ENCODE measurements at regions not wholly inside any gene's neighbourhood (a gene's known extent, or its start where the extent isn't known, plus 50 kb on each side); places are given as distances from the start of the nearest gene placed in this dataset.

DNA sequence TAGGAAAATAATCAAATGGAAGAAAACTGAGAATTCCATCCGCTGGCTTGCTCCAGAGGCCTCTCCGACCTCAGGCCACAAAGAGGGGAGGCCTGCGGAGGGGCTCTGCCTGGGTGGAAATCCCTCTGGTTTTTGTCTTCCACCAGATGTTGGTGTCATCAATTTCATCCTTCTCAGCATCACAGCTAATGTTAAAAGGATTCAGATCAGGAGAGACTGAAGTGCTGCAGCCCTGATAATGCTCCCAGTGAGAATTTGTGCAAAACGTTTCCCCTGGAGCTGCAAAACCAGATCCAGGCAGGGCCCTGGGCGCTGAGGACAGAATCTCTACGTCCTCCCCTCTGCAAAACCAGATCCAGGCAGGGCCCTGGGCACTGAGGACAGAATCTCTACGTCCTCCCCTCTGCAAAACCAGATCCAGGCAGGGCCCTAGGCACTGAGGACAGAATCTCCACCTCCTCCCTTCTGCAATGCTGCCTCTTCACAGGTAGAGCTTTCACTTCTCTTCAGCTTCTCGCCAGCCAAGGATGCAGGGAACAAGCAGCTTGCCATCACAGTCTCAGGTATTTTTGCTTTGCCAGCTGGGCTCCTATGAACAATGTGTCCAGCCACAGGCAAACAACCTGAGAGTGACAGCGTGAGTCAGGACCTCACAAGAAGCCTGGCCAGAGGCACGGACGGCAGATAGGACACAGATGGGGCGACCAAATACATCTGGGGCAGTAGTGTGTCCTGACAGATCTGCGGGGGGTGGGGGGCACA, 81.2 kb downstream of the TMEM18 start:
- FAIRE-seq (no peak), ATAC-seq (no peak), DNase-seq (ENCODE audit: low spot score) (no peak)
- Histone ChIP-seq H3K9me3 (ENCODE audit: low read length) (no peaks in the 10 kb centered on the region), H3K27ac (ENCODE audit: extremely low read length, insufficient read depth, low read length) (no peak overlapping the region), H2AFZ (ENCODE audit: low read length) (no peak overlapping the region), H3K4me3 (replicated peaks in 1 of 3; ENCODE audit: insufficient read depth in 1 of 3, low read depth in 2 of 3, low read length in 3 of 3) (no peak overlapping the region), H3K9ac (ENCODE audit: insufficient read depth, low read depth, low read length) (no peak overlapping the region), H3K27me3 (ENCODE audit: control insufficient read depth in 1 of 2, insufficient read depth in 2 of 2, low read length in 2 of 2) (peaks cover 16 to 79% of the 10 kb centered on the region in 2 experiments), H4K20me1 (ENCODE audit: insufficient read depth, low read length) (no peaks in the 10 kb centered on the region), H3K36me3 (replicated peaks in 1 of 2; ENCODE audit: control insufficient read depth in 1 of 2, insufficient read depth in 2 of 2, low read length in 2 of 2) (no peaks in the 10 kb centered on the region), H3K79me2 (ENCODE audit: insufficient read depth, low read length) (no peaks in the 10 kb centered on the region), H3K4me2 (ENCODE audit: low read depth, low read length) (no peak overlapping the region), H3K4me1 (ENCODE audit: insufficient read depth, low read length) (no peaks in the 10 kb centered on the region)
- WGBS (ENCODE audit: low lambda C conversion rate) = 7% methylated on average over 13 of the region's 13 CpGs
- ChIA-PET CTCF (ENCODE audit: low intra/inter-chr PET ratio, low total read pairs) (no interaction called here), POLR2A (no interaction called here)
- intact Hi-C loops (cut with micrococcal nuclease; ENCODE audit: unreplicated experiment) (loop anchor here (5.0 kb wide), 1 partner anchor 1161 kb away; no protein-coding TSS in a partner anchor), in situ Hi-C loops (cut with HindIII; ENCODE audit: extremely low pct_ligation_motif_present, low pct_unique_long_range_greater_than_20kb) (no loop called here)
- no TSS peak for BruUV-seq (replicated peaks)
- TF ChIP-seq, protein P1, sequence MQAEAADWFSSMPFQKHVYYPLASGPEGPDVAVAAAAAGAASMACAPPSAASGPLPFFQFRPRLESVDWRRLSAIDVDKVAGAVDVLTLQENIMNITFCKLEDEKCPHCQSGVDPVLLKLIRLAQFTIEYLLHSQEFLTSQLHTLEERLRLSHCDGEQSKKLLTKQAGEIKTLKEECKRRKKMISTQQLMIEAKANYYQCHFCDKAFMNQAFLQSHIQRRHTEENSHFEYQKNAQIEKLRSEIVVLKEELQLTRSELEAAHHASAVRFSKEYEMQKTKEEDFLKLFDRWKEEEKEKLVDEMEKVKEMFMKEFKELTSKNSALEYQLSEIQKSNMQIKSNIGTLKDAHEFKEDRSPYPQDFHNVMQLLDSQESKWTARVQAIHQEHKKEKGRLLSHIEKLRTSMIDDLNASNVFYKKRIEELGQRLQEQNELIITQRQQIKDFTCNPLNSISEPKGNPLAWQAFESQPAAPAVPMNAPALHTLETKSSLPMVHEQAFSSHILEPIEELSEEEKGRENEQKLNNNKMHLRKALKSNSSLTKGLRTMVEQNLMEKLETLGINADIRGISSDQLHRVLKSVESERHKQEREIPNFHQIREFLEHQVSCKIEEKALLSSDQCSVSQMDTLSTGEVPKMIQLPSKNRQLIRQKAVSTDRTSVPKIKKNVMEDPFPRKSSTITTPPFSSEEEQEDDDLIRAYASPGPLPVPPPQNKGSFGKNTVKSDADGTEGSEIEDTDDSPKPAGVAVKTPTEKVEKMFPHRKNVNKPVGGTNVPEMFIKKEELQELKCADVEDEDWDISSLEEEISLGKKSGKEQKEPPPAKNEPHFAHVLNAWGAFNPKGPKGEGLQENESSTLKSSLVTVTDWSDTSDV (CRISPR knock-in tag; IDR thresholded peaks at IDR 0.05) = no peak
- TF ChIP-seq CC2D1A (CRISPR knock-in tag; IDR thresholded peaks at IDR 0.05) (no peak), SMAD3 (CRISPR knock-in tag; IDR thresholded peaks at IDR 0.05) (no peak), PCBP1 (IDR thresholded peaks at IDR 0.05; ENCODE audit: borderline replicate concordance, low read depth, low read length) (no peak), GABPA (IDR thresholded peaks at IDR 0.05; ENCODE audit: low read depth, low read length) (no peak), GABPA (CRISPR knock-in tag; IDR thresholded peaks at IDR 0.05; ENCODE audit: low read depth) (no peak), ZNF12 (CRISPR knock-in tag; IDR thresholded peaks at IDR 0.05) (no peak), IRF2 (CRISPR knock-in tag; IDR thresholded peaks at IDR 0.05) (no peak), ZNF777 (CRISPR knock-in tag; IDR thresholded peaks at IDR 0.05) (no peak), PHF5A (CRISPR knock-in tag; IDR thresholded peaks at IDR 0.05; ENCODE audit: low read depth, unreplicated experiment) (no peak), EED (CRISPR knock-in tag; IDR thresholded peaks at IDR 0.05) (no peak), ZNF367 (CRISPR knock-in tag; IDR thresholded peaks at IDR 0.05; ENCODE audit: borderline replicate concordance) (no peak), GPN1 (CRISPR knock-in tag; IDR thresholded peaks at IDR 0.05; ENCODE audit: borderline replicate concordance) (no peak)
- TF ChIP-seq, protein P2, sequence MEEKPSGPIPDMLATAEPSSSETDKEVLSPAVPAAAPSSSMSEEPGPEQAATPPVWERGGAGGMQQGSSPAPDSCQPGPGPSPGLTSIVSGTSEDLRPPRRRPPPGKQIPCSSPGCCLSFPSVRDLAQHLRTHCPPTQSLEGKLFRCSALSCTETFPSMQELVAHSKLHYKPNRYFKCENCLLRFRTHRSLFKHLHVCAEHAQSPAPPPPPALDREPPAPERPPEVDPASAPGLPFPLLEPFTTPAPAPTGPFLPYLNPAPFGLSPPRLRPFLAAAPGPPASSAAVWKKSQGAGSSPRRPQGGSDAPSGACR (CRISPR knock-in tag; IDR thresholded peaks at IDR 0.05) = no peak
- TF ChIP-seq, protein P3, sequence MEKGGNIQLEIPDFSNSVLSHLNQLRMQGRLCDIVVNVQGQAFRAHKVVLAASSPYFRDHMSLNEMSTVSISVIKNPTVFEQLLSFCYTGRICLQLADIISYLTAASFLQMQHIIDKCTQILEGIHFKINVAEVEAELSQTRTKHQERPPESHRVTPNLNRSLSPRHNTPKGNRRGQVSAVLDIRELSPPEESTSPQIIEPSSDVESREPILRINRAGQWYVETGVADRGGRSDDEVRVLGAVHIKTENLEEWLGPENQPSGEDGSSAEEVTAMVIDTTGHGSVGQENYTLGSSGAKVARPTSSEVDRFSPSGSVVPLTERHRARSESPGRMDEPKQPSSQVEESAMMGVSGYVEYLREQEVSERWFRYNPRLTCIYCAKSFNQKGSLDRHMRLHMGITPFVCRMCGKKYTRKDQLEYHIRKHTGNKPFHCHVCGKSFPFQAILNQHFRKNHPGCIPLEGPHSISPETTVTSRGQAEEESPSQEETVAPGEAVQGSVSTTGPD (CRISPR knock-in tag; IDR thresholded peaks at IDR 0.05) = no peak
- TF ChIP-seq, protein P4, sequence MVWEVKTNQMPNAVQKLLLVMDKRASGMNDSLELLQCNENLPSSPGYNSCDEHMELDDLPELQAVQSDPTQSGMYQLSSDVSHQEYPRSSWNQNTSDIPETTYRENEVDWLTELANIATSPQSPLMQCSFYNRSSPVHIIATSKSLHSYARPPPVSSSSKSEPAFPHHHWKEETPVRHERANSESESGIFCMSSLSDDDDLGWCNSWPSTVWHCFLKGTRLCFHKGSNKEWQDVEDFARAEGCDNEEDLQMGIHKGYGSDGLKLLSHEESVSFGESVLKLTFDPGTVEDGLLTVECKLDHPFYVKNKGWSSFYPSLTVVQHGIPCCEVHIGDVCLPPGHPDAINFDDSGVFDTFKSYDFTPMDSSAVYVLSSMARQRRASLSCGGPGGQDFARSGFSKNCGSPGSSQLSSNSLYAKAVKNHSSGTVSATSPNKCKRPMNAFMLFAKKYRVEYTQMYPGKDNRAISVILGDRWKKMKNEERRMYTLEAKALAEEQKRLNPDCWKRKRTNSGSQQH (CRISPR knock-in tag; IDR thresholded peaks at IDR 0.05; ENCODE audit: low read depth) = no peak

Data from HepG2 (cell line).